Heart left ventricle (tissue), 13 donors: ENCODE measurements at regions not wholly inside any gene's neighbourhood (a gene's known extent, or its start where the extent isn't known, plus 50 kb on each side); places are given as distances from the start of the nearest gene placed in this dataset.

Experiments
- POLR2A ChIP-seq, 2 donors: fragments of 450-650 bp; IDR thresholded peaks; one replicate each; pipeline ENCODE4 v1.6.1; 2017; ENCODE audit warnings: antibody characterized with exemption in 2 of 2, mild to moderate bottlenecking in 2 of 2, moderate library complexity in 2 of 2
- TF ChIP-seq, protein P1 (sequence below), 12 donors: fragments of 200-600 bp; sonication (generic) in 4 of 12; IDR thresholded peaks; one replicate each; pipeline versions ENCODE4 v1.5.0 to v1.8.0; 2018 to 2022; ENCODE audit warnings: antibody characterized with exemption in 12 of 12, mild to moderate bottlenecking in 5 of 12
- donor health status: ischemic (EF 13 %, LVEDD 7.1; RV severe dilation, severe dysfunction).
- donor health status: DM: no; HTN: yes; CAD: no.
- donor health status: DM: no; HTN: no; CAD: no.
- donor health status: ischemic (EF 25% LVEDD 6.9; RV normal size, moderate dysfunction).
- donor health status: ischemic (EF 25% LVEDD 5.7; RV mildly dilated, moderate dysfunction).
- donor health status: ischemic (EF 35%, LVEDD 5.7; RV mildly dilated, moderate dysfunction).
- donor health status: nonischemic (EF 11% LVEDD 7.7; RV severe dilation, severe dysfunction).
- donor health status: DM: yes; HTN: yes; CAD: no.
- donor health status: PGD.
- donor health status: ischemic (EF 29% LVEDD 5.4; RV normal size, mild dysfunction).
- donor health status: nonischemic (EF 23%, LVEDD 6.1; RV moderate dilation, normal function).

DNA sequence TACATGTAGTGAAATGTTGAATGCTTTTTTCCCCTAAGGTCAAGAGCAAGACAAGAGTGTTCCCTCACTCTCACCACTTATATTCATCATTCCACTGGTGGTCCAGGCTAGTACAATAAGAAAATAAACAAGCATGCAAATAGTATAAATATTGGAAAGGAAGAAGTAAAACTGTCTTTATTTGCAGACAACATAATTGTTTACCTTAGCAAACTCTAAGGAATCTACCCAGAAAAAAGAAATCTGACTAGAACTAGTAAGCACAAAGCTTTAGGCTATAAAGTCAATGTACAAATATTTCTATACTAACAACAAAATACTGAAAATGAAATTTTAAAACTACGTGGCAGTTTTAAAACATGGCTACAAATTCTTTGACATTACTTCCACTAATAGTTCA is 101.7 kb downstream of the CYB561 start:
- TF ChIP-seq POLR2A (IDR thresholded peaks at IDR 0.05): no peak
- TF ChIP-seq, protein P1, sequence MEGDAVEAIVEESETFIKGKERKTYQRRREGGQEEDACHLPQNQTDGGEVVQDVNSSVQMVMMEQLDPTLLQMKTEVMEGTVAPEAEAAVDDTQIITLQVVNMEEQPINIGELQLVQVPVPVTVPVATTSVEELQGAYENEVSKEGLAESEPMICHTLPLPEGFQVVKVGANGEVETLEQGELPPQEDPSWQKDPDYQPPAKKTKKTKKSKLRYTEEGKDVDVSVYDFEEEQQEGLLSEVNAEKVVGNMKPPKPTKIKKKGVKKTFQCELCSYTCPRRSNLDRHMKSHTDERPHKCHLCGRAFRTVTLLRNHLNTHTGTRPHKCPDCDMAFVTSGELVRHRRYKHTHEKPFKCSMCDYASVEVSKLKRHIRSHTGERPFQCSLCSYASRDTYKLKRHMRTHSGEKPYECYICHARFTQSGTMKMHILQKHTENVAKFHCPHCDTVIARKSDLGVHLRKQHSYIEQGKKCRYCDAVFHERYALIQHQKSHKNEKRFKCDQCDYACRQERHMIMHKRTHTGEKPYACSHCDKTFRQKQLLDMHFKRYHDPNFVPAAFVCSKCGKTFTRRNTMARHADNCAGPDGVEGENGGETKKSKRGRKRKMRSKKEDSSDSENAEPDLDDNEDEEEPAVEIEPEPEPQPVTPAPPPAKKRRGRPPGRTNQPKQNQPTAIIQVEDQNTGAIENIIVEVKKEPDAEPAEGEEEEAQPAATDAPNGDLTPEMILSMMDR (IDR thresholded peaks at IDR 0.05): no peak
